Endothelial cell of umbilical vein (primary cell): ENCODE measurements at regions not wholly inside any gene's neighbourhood (a gene's known extent, or its start where the extent isn't known, plus 50 kb on each side); places are given as distances from the start of the nearest gene placed in this dataset.

Source experiments
- CTCF ChIP-seq, 2 donors: IDR thresholded peaks; 1 replicate in 1 of 2; 2 replicates in 1 of 2; pipeline ENCODE4 v1.5.1; 2011; ENCODE audit warnings: low read length in 2 of 2, mild to moderate bottlenecking in 2 of 2, moderate library complexity in 2 of 2, control low read depth in 1 of 2, inconsistent platforms in 1 of 2, low read depth in 1 of 2; ENCODE audit not compliant: insufficient read depth in 1 of 2; ENCODE audit errors: extremely low read depth in 1 of 2
- EZH2 ChIP-seq: IDR thresholded peaks from 2 replicates; pipeline ENCODE4 v1.6.1; 2012; ENCODE audit warnings: borderline replicate concordance, low read depth, mild to moderate bottlenecking, moderate library complexity, low read length, inconsistent platforms; ENCODE audit not compliant: severe bottlenecking
- MAX ChIP-seq: IDR thresholded peaks from 2 replicates; pipeline ENCODE4 v1.6.1; 2011; ENCODE audit not compliant: insufficient read depth, insufficient read length
- POLR2A ChIP-seq: IDR thresholded peaks from 2 replicates; pipeline ENCODE4 v1.6.1; 2012; ENCODE audit warnings: low read depth, mild to moderate bottlenecking, control low read depth, low read length
- POLR2AphosphoS5 ChIP-seq: IDR thresholded peaks from 2 replicates; pipeline ENCODE4 v1.6.1; 2012; ENCODE audit warnings: low read depth, mild to moderate bottlenecking, control low read depth, low read length, moderate library complexity; ENCODE audit not compliant: insufficient read depth

- TF ChIP-seq EZH2, result no peak
- no peak for TF ChIP-seq POLR2A
- TF ChIP-seq MAX, result no peak
- TF ChIP-seq CTCF (IDR thresholded peaks at IDR 0.05; ENCODE audit: extremely low read depth in 1 of 2, insufficient read depth in 1 of 2, low read depth in 1 of 2, low read length in 2 of 2), result no peak
- TF ChIP-seq POLR2AphosphoS5, result no peak
Measured at GRCh38 chr13:97873398-97873797, 80.1 kb upstream of the IPO5 start.
